ENCODE measurements at regions not wholly inside any gene's neighbourhood (a gene's known extent, or its start where the extent isn't known, plus 50 kb on each side); places are given as distances from the start of the nearest gene placed in this dataset.

GRCh38 chr6:145022199-145022796 is 713.0 kb downstream of the EPM2A start:
- H3K27me3 ChIP-seq (replicated peaks) = no peaks in the 10 kb centered on the region

GRCh38 chr6:145023116-145023726 is 712.1 kb downstream of the EPM2A start:
- Histone ChIP-seq H3K4me3 (ENCODE audit: low read depth, low read length) (no peak overlapping the region), H3K27ac (no peak overlapping the region), H3K36me3 (replicated peaks) (no peaks in the 10 kb centered on the region), H3K27me3 (replicated peaks) (no peaks in the 10 kb centered on the region)
- TF ChIP-seq CTCF (IDR thresholded peaks at IDR 0.05; ENCODE audit: low read depth, low read length, missing control alignments) = no peak
- in situ Hi-C loops (cut with HindIII; ENCODE audit: low pct_ligation_motif_present, low sequenced_read_pairs) = no loop called here
- no peak for DNase-seq

More at GRCh38 chr6:145022199-145022796, 713.0 kb downstream of the EPM2A start:
- TF ChIP-seq CTCF (IDR thresholded peaks at IDR 0.05; ENCODE audit: low read depth, low read length, missing control alignments) = no peak
- Histone ChIP-seq H3K36me3 (replicated peaks) (no peaks in the 10 kb centered on the region), H3K27ac (no peak overlapping the region), H3K4me3 (ENCODE audit: low read depth, low read length) (no peak overlapping the region)
- in situ Hi-C loops (cut with HindIII; ENCODE audit: low pct_ligation_motif_present, low sequenced_read_pairs) = no loop called here
- DNase-seq = no peak

- TF ChIP-seq CTCF (IDR thresholded peaks at IDR 0.05; ENCODE audit: low read depth, low read length, missing control alignments) = no peak
- DNase-seq = no peak
These were observed 709.8 kb downstream of the EPM2A start for GRCh38 chr6:145025488-145025887.

GRCh38 chr6:145026267-145026679 is 709.0 kb downstream of the EPM2A start:
- no peaks in the 10 kb centered on the region for H3K36me3 ChIP-seq (replicated peaks)
- no peaks in the 10 kb centered on the region for H3K27me3 ChIP-seq (replicated peaks)
- no peak for TF ChIP-seq CTCF (IDR thresholded peaks at IDR 0.05; ENCODE audit: low read depth, low read length, missing control alignments)
- DNase-seq = no peak
- H3K4me3 ChIP-seq (ENCODE audit: low read depth, low read length) = no peak overlapping the region
- in situ Hi-C loops (cut with HindIII; ENCODE audit: low pct_ligation_motif_present, low sequenced_read_pairs) = no loop called here
- H3K27ac ChIP-seq = no peak overlapping the region

More at GRCh38 chr6:145025488-145025887, 709.8 kb downstream of the EPM2A start:
- no peak overlapping the region for H3K27ac ChIP-seq
- no peaks in the 10 kb centered on the region for H3K27me3 ChIP-seq (replicated peaks)
- H3K36me3 ChIP-seq (replicated peaks) = no peaks in the 10 kb centered on the region
- in situ Hi-C loops (cut with HindIII; ENCODE audit: low pct_ligation_motif_present, low sequenced_read_pairs) = no loop called here
- no peak overlapping the region for H3K4me3 ChIP-seq (ENCODE audit: low read depth, low read length)

- Histone ChIP-seq H3K27ac (no peak overlapping the region), H3K27me3 (replicated peaks) (no peaks in the 10 kb centered on the region), H3K4me3 (ENCODE audit: low read depth, low read length) (no peak overlapping the region), H3K36me3 (replicated peaks) (no peaks in the 10 kb centered on the region)
- TF ChIP-seq CTCF (IDR thresholded peaks at IDR 0.05; ENCODE audit: low read depth, low read length, missing control alignments) = peak; percentile 51
- peak; percentile 48 for DNase-seq
- in situ Hi-C loops (cut with HindIII; ENCODE audit: low pct_ligation_motif_present, low sequenced_read_pairs) = no loop called here
These were observed 707.0 kb downstream of the EPM2A start for GRCh38 chr6:145028144-145028818.

Measured in brain microvascular endothelial cell (primary cell).